Thyroid gland (tissue), 4 donors: ENCODE measurements at regions not wholly inside any gene's neighbourhood (a gene's known extent, or its start where the extent isn't known, plus 50 kb on each side); places are given as distances from the start of the nearest gene placed in this dataset.

Experiments used
- CTCF ChIP-seq, 6 experiments: fragments of 200-600 bp in 3 of 6; fragments of 450-650 bp in 3 of 6; sonication (generic) in 3 of 6; IDR thresholded peaks; one replicate each; pipeline ENCODE4 v1.5.1; 2016 to 2019; ENCODE audit warnings: antibody characterized with exemption in 6 of 6, mild to moderate bottlenecking in 2 of 6, inconsistent platforms in 1 of 6, moderate library complexity in 1 of 6
- POLR2A ChIP-seq, 2 donors: fragments of 450-650 bp; IDR thresholded peaks; one replicate each; pipeline ENCODE4 v1.6.1; 2017; ENCODE audit warnings: antibody characterized with exemption in 2 of 2, mild to moderate bottlenecking in 2 of 2, moderate library complexity in 1 of 2

DNA sequence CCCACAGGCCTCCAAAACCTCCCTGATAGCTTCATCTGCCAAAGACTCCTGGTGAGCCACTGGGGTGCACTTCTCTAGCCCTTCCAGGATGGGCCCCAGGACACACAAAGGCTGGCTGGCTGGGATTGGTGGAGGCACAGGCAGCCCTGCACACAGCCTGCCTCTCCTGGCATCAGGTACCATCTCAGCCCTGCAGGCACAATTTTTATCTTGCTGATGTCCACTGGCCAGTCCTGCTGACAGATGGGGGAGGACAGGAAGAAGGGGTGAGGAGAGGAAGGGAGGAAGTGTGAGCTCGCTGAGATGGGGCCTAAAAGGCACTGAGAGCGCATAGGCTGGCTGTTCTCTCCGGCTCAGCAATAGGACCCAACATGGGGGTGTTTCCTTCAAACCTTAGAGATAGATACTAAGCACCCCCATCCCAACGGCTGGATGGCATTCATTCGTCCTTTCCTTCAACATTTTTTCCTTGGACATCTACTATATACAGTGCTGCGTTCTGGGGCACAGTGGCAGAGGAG is 92.7 kb downstream of the PJA1 start:
- no peak for TF ChIP-seq CTCF (IDR thresholded peaks at IDR 0.05)
- TF ChIP-seq POLR2A (IDR thresholded peaks at IDR 0.05), result no peak
